ENCODE measurements at regions not wholly inside any gene's neighbourhood (a gene's known extent, or its start where the extent isn't known, plus 50 kb on each side); places are given as distances from the start of the nearest gene placed in this dataset.

GRCh38 chrX:45358392-45358791 is 157.7 kb upstream of the DIPK2B start:
- no peak overlapping the region for H3K4me3 ChIP-seq (ENCODE audit: low read depth, low read length)

- H3K4me3 ChIP-seq (ENCODE audit: low read depth, low read length), result no peak overlapping the region
Observed at GRCh38 chrX:45353456-45353855, 152.8 kb upstream of the DIPK2B start.

- no peak overlapping the region for H3K4me3 ChIP-seq (ENCODE audit: low read depth, low read length)
Observed at GRCh38 chrX:45352611-45353010, 151.9 kb upstream of the DIPK2B start.

GRCh38 chrX:45351478-45351877 is 150.8 kb upstream of the DIPK2B start:
- H3K4me3 ChIP-seq (ENCODE audit: low read depth, low read length), result no peak overlapping the region

- H3K4me3 ChIP-seq (ENCODE audit: low read depth, low read length), result no peak overlapping the region
Observed at GRCh38 chrX:45348296-45348695, 147.6 kb upstream of the DIPK2B start.

GRCh38 chrX:45347877-45348276 is 147.2 kb upstream of the DIPK2B start:
- no peak overlapping the region for H3K4me3 ChIP-seq (ENCODE audit: low read depth, low read length)

GRCh38 chrX:45344594-45344993 is 143.9 kb upstream of the DIPK2B start:
- no peak overlapping the region for H3K4me3 ChIP-seq (ENCODE audit: low read depth, low read length)

GRCh38 chrX:45329217-45329616 is 128.5 kb upstream of the DIPK2B start:
- H3K4me3 ChIP-seq (ENCODE audit: low read depth, low read length), result no peak overlapping the region

GRCh38 chrX:45324941-45325340 is 124.3 kb upstream of the DIPK2B start:
- H3K4me3 ChIP-seq (ENCODE audit: low read depth, low read length), result no peak overlapping the region

GRCh38 chrX:45323387-45323786 is 122.7 kb upstream of the DIPK2B start:
- H3K4me3 ChIP-seq (ENCODE audit: low read depth, low read length), result no peak overlapping the region

GRCh38 chrX:45322820-45323219 is 122.1 kb upstream of the DIPK2B start:
- H3K4me3 ChIP-seq (ENCODE audit: low read depth, low read length), result no peak overlapping the region

GRCh38 chrX:45322382-45322781 is 121.7 kb upstream of the DIPK2B start:
- no peak overlapping the region for H3K4me3 ChIP-seq (ENCODE audit: low read depth, low read length)

GRCh38 chrX:45320191-45320590 is 119.5 kb upstream of the DIPK2B start:
- H3K4me3 ChIP-seq (ENCODE audit: low read depth, low read length), result no peak overlapping the region

GRCh38 chrX:45309801-45310200 is 109.1 kb upstream of the DIPK2B start:
- no peak overlapping the region for H3K4me3 ChIP-seq (ENCODE audit: low read depth, low read length)

GRCh38 chrX:45309096-45309495 is 108.4 kb upstream of the DIPK2B start:
- H3K4me3 ChIP-seq (ENCODE audit: low read depth, low read length), result no peak overlapping the region

- H3K4me3 ChIP-seq (ENCODE audit: low read depth, low read length), result no peak overlapping the region
Observed at GRCh38 chrX:45306794-45307193, 106.1 kb upstream of the DIPK2B start.

GRCh38 chrX:45300638-45301037 is 100.0 kb upstream of the DIPK2B start:
- H3K4me3 ChIP-seq (ENCODE audit: low read depth, low read length), result no peak overlapping the region

- no peak overlapping the region for H3K4me3 ChIP-seq (ENCODE audit: low read depth, low read length)
Observed at GRCh38 chrX:45295259-45295986, 94.7 kb upstream of the DIPK2B start.

GRCh38 chrX:45274576-45274975 is 73.9 kb upstream of the DIPK2B start:
- no peak overlapping the region for H3K4me3 ChIP-seq (ENCODE audit: low read depth, low read length)

- no peak overlapping the region for H3K4me3 ChIP-seq (ENCODE audit: low read depth, low read length)
Observed at GRCh38 chrX:45267007-45267406, 66.3 kb upstream of the DIPK2B start.

GRCh38 chrX:45266456-45266855 is 65.8 kb upstream of the DIPK2B start:
- H3K4me3 ChIP-seq (ENCODE audit: low read depth, low read length), result no peak overlapping the region

GRCh38 chrX:45264865-45265264 is 64.2 kb upstream of the DIPK2B start:
- H3K4me3 ChIP-seq (ENCODE audit: low read depth, low read length), result no peak overlapping the region

- H3K4me3 ChIP-seq (ENCODE audit: low read depth, low read length), result no peak overlapping the region
Observed at GRCh38 chrX:45261471-45261870, 60.8 kb upstream of the DIPK2B start.
